Heart left ventricle (tissue), 13 donors: ENCODE measurements at regions not wholly inside any gene's neighbourhood (a gene's known extent, or its start where the extent isn't known, plus 50 kb on each side); places are given as distances from the start of the nearest gene placed in this dataset.

Experiments used
- POLR2A ChIP-seq, 2 donors: fragments of 450-650 bp; IDR thresholded peaks; one replicate each; pipeline ENCODE4 v1.6.1; 2017; ENCODE audit warnings: antibody characterized with exemption in 2 of 2, mild to moderate bottlenecking in 2 of 2, moderate library complexity in 2 of 2
- TF ChIP-seq, protein P1 (sequence below), 12 donors: fragments of 200-600 bp; sonication (generic) in 4 of 12; IDR thresholded peaks; one replicate each; pipeline versions ENCODE4 v1.5.0 to v1.8.0; 2018 to 2022; ENCODE audit warnings: antibody characterized with exemption in 12 of 12, mild to moderate bottlenecking in 5 of 12
- donor health status: ischemic (EF 13 %, LVEDD 7.1; RV severe dilation, severe dysfunction).
- donor health status: DM: no; HTN: yes; CAD: no.
- donor health status: DM: no; HTN: no; CAD: no.
- donor health status: ischemic (EF 25% LVEDD 6.9; RV normal size, moderate dysfunction).
- donor health status: ischemic (EF 25% LVEDD 5.7; RV mildly dilated, moderate dysfunction).
- donor health status: ischemic (EF 35%, LVEDD 5.7; RV mildly dilated, moderate dysfunction).
- donor health status: nonischemic (EF 11% LVEDD 7.7; RV severe dilation, severe dysfunction).
- donor health status: DM: yes; HTN: yes; CAD: no.
- donor health status: PGD.
- donor health status: ischemic (EF 29% LVEDD 5.4; RV normal size, mild dysfunction).
- donor health status: nonischemic (EF 23%, LVEDD 6.1; RV moderate dilation, normal function).

GRCh38 chr5:4487581-4487980, 652.5 kb upstream of the ADAMTS16 start:
- TF ChIP-seq POLR2A (IDR thresholded peaks at IDR 0.05), result no peak
- TF ChIP-seq, protein P1, sequence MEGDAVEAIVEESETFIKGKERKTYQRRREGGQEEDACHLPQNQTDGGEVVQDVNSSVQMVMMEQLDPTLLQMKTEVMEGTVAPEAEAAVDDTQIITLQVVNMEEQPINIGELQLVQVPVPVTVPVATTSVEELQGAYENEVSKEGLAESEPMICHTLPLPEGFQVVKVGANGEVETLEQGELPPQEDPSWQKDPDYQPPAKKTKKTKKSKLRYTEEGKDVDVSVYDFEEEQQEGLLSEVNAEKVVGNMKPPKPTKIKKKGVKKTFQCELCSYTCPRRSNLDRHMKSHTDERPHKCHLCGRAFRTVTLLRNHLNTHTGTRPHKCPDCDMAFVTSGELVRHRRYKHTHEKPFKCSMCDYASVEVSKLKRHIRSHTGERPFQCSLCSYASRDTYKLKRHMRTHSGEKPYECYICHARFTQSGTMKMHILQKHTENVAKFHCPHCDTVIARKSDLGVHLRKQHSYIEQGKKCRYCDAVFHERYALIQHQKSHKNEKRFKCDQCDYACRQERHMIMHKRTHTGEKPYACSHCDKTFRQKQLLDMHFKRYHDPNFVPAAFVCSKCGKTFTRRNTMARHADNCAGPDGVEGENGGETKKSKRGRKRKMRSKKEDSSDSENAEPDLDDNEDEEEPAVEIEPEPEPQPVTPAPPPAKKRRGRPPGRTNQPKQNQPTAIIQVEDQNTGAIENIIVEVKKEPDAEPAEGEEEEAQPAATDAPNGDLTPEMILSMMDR (IDR thresholded peaks at IDR 0.05), result no peak
